Stimulated activated CD8-positive, alpha-beta memory T cell treated with anti-CD3 and anti-CD28 coated beads, Interleukin-4, amount 100 ng/mL, for 1 hour (primary cell): ENCODE measurements at regions not wholly inside any gene's neighbourhood (a gene's known extent, or its start where the extent isn't known, plus 50 kb on each side); places are given as distances from the start of the nearest gene placed in this dataset.
"Not testable (repeated sequence)": the region's sequence is repeated elsewhere in the genome, so short reads cannot be mapped to it uniquely, and the experiment has no call there.

ENCODE experiments used
- DNase-seq, 2 donors: peaks; one replicate each; pipeline ENCODE4 v3.0.0-alpha.2; 2020; ENCODE audit warnings: low read depth in 2 of 2, low spot score in 1 of 2

- DNase-seq: no peak
Measured at GRCh38 chr13:99792079-99792921, 179.3 kb downstream of the ZIC5 start.

GRCh38 chr13:99782669-99783068 is 188.9 kb downstream of the ZIC5 start:
- no peak for DNase-seq

GRCh38 chr13:99778500-99778899 is 193.1 kb downstream of the ZIC5 start:
- no peak for DNase-seq

GRCh38 chr13:99777873-99778272 is 193.7 kb downstream of the ZIC5 start:
- no peak for DNase-seq

GRCh38 chr13:99774644-99775043 is 196.9 kb downstream of the ZIC5 start:
- DNase-seq: no peak

GRCh38 chr13:99768986-99769385 is 202.6 kb downstream of the ZIC5 start:
- DNase-seq: no peak

GRCh38 chr13:99766641-99767045 is 204.9 kb downstream of the ZIC5 start:
- no peak for DNase-seq

GRCh38 chr13:99765869-99766268 is 205.7 kb downstream of the ZIC5 start:
- DNase-seq: no peak

- DNase-seq: no peak
Measured at GRCh38 chr13:99760456-99760855, 211.1 kb downstream of the ZIC5 start.

- no peak for DNase-seq
Measured at GRCh38 chr13:99759163-99759552, 212.4 kb downstream of the ZIC5 start.

GRCh38 chr13:99758460-99759162 is 213.0 kb downstream of the ZIC5 start:
- DNase-seq: no peak

- DNase-seq: no peak
Measured at GRCh38 chr13:99757756-99758459, 213.7 kb downstream of the ZIC5 start.

- no peak for DNase-seq
Measured at GRCh38 chr13:99756281-99756680, 215.3 kb downstream of the ZIC5 start.

- DNase-seq: not testable (repeated sequence)
Measured at GRCh38 chr13:99754750-99755149, 216.8 kb downstream of the ZIC5 start.

- no peak for DNase-seq
Measured at GRCh38 chr13:99752373-99752772, 219.2 kb downstream of the ZIC5 start.

- DNase-seq: no peak
Measured at GRCh38 chr13:99751517-99752199, 219.9 kb downstream of the ZIC5 start.

- DNase-seq: no peak
Measured at GRCh38 chr13:99750951-99751350, 220.6 kb downstream of the ZIC5 start.

GRCh38 chr13:99749271-99750019 is 222.1 kb downstream of the ZIC5 start:
- DNase-seq: no peak

- no peak for DNase-seq
Measured at GRCh38 chr13:99747403-99747710, 224.2 kb downstream of the ZIC5 start.

GRCh38 chr13:99746637-99747402 is 224.7 kb downstream of the ZIC5 start:
- DNase-seq: no peak
